ENCODE measurements at regions not wholly inside any gene's neighbourhood (a gene's known extent, or its start where the extent isn't known, plus 50 kb on each side); places are given as distances from the start of the nearest gene placed in this dataset.
"Not testable (repeated sequence)": the region's sequence is repeated elsewhere in the genome, so short reads cannot be mapped to it uniquely, and the experiment has no call there.

DNA sequence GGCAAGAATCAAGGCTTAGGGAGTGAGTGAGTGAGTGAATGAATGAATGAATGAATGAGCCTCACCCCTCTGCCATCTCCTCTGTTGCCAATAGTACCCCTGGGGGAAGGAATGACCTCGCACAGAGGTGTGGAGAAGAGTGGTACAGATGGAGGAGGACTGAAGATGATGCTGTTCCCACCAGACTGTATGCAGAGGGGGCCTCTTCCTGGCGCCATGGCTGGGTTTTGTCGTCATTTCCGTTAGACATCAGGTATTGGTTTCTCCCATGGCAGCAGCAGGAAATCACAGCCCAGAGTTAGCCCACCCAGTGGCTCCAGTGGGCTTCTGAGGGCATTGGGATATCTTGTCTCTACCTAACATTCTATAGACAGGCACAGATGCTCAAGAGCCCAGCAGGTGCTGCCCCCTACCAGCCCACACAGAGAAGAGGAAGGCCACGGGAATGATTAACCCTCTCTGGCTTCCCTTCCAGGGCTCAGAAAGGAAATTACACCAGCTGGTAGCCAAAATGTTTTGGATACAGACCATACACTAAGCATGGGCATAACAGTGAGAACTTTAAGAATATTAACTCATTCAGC, 109.8 kb upstream of the SLC6A11 start:
- no peak for DNase-seq (ENCODE audit: low read depth)

DNA sequence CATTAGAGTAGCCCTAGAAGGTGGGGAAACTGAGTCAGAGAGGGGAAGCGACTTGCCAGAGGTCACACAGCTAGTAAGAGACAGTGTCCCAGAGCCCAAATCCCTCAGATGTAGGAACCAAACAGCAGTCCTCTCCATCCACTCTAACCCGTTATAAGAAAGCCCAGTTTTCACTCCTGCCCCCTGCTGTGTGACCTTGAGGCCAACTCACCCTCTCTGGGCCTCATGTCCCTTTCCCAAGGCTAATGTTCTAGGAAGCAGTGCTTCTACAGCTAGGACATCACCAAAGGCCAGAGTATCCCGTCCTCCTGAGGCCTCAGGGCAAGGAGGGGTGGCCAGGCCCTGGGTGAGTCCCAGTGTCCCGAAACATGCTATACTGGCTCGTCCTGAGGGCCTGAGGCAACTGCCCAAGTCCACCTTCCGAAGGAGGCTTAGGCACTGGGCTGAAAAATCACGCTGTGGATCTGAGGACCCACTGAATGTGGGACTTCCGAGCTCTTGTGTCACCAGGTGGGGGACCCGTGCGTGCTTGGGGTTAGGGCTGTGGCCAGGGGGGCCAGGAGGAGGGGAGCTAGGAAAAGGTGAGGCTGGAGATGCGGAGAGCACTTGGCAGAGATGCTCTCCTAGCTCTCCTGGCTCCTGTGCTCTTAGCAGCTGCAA, 109.2 kb upstream of the SLC6A11 start:
- DNase-seq (ENCODE audit: low read depth) = no peak

DNA sequence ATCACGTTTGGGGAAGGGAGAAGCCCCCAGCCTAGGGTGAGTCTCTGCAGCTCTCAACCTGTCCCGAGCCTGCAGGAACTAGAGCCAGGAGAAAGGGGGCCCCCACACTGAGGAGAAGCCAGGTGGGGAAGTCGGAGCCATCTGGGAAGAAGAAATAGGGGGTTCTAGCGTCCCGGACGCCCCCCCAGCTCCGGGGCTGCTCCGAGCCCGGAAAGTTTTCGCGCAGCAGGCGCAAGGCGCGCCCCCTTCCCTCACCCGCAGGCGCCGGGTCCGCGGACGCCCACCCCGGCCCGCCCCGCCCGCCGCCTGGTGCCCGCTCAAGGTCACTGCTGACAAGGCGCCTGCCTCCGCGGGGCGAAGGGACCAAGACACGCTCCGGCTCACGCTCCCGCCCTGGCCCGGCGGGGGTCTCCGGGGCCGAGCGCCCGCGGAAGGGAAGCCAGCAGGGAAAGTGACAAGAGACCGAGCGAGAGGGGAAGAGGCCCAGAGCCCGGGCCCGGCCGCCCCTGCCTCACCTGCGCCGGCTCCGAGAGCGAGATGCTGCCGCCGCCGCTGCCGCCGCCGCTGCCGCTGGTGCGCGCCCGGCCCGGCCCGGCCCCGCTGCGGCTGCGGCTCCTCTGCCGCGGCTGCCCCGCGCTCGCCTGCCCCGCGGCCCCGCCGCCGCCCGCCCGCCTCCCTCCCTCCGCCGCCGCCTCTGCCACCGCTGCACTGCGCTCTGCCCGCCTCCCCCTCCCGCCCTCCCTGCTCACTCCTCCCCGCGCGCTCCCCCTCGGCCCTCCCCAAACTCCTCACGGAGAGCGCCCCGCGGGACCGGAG, 108.4 kb upstream of the SLC6A11 start:
- no peak for DNase-seq (ENCODE audit: low read depth)

DNA sequence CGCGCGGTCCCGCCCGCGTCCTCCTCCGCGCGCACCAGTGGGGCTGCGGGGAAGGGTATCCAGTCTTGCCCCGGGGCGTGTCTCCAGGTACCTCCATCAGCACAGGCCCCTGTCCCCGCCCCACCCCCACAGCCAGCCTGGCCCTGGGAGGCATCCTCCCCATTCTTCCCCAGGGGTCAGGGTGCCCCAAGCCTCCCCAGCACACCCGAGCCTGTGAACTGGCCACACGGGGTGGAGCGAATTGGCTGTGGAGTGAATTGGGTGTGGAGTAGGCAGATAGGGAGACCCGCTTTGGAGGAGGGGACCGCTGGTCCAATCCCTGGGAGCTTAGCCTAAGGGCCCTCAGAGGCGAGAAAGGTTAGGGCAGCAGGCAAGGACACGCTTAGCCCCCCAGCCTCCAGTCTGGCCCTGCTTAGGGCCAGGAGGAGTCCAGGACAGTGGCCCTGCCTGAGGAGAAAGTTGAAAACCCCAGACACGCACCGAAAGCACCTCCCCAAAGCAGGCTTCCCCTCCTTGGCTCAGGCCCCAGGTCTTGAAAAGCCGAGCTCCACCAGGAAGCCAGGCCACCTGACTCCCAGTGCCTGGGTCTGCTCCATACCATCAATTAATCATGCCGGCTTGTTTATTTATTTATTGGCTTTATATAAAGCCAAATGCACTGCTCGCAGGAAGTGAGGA, 107.7 kb upstream of the SLC6A11 start:
- DNase-seq (ENCODE audit: low read depth) = no peak

DNA sequence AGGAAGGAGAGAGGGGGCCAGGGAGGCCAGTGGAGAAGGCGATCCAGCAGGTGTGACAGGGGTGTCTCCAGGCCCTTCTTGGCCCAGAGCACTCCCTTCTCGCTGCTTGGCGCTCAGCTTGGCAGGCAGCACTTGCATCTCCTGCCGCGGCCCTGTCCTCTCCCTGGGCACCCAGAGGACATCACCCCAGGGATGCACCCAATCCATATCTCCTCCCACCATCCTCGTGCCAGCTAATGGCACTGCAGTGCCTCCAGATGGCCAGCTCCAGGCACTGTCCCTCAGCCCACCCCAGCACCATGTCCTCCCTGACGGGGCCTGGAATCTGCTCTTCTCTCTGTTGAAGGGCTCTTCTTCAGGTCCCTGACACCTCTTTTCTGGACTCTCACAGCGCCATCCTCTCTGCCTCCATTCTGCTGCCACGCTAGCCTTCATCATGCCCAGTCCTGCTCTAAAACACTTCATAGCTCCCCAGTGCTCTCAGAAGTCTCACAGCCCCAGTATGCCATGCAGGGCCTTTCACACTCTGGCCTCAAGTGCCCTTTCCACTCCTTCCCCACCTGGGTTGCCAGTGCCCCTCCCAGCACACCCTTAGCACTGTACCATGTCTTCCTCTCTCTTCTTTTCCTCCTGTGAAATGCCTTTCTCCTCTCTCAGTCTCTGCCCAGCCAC, 106.8 kb upstream of the SLC6A11 start:
- DNase-seq (ENCODE audit: low read depth) = no peak

DNA sequence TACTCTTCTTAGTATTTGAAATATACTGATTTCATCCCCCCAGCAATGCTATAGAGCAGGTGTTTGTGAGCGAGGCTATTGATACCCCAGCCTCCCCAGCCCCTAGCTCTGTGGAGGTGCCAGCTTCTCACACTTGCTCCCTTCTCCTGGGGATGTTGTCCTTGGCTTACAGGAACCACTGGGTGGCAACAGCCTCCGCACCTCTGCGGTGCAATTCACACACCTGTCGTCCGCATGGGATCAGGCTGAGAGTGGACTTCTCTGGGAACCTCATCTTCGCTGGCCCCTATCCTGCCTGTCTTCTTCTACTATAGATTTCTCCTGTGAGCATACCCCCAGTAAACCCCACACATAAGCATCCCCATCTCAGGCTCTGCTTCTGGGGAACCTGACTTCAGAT, 103.9 kb upstream of the SLC6A11 start:
- DNase-seq (ENCODE audit: low read depth) = no peak

DNA sequence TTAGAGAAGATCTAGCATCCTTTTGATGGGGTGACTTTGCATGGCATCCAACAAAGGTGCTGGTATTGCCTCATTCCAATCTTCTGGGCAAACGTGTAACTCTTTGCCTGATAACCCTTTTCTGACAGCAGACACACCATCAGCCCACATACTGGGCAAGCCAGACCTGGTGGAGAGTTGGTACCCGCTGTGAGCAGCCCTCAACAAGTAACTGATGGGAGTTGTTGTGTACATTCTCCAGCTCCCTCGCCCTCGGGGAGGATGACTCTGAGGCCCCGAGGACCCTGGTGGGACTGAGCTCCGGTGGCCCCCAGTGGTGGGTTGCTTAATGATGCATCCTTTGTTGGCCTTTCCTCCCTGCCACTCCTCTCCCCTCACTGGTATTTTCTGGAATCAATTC, 102.4 kb upstream of the SLC6A11 start:
- DNase-seq (ENCODE audit: low read depth) = no peak

DNA sequence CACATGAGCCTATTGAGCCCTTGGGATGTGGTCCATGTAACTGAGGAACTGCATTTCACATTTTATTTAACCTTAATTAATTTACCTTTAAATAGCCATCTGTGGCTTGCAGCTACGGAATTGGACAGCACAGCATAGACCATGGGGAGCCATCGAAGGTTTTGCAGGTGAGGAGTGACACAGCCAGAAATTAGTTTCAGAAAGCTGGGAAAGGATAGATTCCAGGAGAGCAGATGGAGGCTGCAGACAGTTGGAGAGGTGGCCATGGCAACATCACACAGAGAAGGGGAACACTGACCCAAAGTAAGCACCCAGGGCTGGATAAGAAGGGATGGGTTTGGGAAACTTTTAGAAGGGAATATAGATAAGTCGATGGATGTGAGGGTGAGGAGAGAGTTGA, 100.1 kb upstream of the SLC6A11 start:
- no peak for DNase-seq (ENCODE audit: low read depth)

DNA sequence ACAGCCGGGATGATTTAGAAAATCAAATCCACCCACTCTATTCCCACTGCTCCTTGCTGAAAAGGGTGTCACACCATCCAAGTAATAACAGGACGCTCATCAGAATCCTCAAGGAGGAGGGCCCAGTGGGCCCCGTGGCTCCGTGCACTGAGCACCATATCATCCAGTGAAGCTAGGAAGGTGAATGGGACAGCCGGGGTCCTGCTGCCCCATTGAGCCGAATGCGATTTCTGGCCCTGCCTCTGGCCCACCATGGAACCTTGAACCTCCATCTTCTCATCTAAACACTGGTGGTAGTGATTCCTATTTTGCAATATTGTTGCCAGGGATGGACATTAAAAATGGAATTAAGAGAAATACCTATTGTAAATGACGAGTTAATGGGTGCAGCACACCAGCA, 99.1 kb upstream of the SLC6A11 start:
- DNase-seq (ENCODE audit: low read depth) = no peak

DNA sequence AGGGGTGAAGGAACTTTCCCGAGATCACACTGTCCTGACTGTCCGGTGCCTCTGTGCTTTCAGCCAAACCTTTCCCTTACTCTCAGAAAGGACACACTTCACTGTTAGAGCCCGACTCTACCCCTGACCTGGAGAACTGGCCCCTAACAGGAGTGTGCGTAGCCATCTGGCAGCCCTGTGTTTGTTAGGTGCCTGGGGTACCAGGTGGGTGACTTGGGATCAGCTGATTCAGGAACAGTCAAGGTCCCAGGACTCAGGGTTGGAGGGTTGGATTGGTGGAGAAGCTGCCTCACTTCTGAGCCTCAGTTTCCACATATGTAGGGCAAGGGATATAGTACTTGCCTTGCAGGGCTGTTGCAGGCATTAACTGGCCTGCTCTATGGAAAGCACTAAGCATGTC, 98.3 kb upstream of the SLC6A11 start:
- DNase-seq (ENCODE audit: low read depth) = no peak

DNA sequence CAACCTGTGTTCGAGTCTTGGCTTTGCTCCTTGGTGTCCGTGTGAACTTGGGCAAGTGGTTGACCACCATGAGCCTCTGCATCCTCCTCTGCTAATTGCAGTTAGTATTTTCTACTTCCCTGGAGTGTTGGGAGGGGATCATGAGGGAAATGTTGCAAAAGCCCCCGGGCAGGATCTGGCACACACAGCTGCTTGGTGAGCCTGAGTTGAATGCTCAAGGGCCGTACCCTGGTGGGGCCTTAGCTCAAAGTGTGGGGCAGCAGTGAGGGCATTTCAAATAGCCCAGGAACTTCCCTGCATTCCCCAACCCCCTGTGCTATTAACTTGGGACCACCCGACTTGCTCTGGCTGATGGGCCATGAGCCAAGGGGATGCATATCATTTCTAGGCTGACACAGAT, 94.9 kb upstream of the SLC6A11 start:
- no peak for DNase-seq (ENCODE audit: low read depth)

DNA sequence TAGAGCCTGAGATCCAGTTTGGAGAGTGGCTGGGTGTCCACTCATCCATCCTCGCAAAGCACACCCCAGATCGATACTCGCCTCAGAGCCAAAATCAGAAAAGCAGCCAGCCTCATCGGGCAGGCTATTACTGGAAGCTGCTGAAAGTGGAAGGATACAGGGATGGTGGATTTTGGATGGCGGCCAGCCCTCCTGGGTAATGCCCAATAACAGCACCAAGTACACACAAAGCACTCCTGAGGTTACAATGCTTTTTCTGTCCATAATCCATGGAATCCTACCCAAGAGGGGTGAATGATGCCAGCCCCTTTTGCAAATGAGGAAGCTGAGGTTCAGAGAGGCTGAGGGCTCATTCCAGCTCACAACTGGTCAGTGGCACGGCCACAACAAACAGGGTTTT, 93.1 kb upstream of the SLC6A11 start:
- DNase-seq (ENCODE audit: low read depth) = no peak

DNA sequence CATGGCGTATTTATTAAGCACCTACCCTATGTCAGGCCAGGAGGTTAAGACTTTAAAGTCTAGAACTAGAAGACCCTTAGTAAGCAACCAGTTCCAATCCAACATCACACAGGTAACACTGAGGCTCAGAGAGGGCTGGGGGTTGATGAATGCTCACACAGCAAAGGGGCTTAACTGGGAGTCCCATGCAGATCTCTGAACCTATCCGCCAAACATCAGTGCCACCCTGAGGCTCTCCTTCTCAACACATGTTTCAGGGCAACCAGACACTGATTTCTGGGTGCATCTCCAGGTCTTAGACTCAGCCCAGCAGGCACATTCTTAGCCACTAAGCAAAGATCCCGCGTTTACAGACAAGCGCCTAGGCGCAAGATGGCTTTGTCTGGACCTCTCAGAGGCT, 92.0 kb upstream of the SLC6A11 start:
- DNase-seq (ENCODE audit: low read depth) = no peak

DNA sequence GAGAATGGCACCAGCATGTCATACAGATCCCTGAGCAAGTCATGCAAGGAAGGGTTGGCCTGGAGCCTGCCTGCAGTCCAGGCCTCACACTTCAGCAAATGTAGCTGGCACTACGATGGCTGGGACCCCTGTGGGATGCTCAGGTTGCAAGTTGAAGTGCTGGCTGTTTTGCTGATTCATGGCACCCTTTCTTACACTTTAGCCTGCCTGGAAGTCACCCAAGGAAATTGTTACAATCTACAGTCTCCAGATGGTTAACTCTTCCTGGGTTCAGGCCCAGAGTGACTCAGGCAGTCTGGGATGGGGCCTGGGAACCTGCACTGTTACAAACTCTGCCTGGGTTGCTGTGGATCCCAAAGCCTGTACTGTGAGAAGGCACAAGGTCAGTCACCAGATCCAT, 91.0 kb upstream of the SLC6A11 start:
- peak; percentile 7 for DNase-seq (ENCODE audit: low read depth)

DNA sequence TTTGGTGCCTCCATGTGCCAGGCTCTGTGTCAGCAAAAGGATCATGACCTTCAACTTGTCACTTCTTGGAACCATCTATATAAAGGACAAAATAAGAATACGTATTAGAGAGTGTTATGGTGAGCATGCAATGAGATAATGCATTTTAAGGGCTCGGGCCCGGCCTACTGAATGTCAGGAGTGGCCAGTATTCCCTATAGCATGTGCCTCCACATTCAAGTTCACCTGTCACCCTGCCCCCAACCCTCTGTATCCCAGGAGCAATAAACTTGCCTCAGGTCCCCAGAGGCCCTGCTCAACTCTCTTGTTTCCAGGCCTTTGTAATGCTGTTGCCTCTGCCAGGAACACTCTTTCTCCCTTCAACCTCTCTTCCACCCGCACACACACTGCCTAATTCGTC, 90.2 kb upstream of the SLC6A11 start:
- DNase-seq (ENCODE audit: low read depth) = no peak

DNA sequence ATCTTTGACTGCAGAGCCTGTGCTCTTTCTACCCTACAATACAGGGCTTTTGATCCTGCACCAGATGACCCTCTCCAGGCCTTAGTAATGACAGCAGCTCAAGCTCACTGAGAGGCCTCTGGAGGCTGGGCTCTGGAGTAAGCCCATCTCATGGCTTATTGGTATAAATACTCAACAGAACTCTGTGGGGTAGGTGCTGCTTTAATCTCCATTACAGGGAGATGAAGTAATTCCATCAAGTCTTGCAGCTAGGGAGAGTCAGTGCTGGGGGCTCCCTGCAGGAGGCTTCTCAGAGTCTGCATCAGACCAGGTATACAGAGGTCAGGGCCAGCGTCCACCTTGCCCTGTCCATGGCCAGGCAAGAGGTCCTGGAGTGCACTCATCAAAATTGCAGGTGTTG, 89.2 kb upstream of the SLC6A11 start:
- DNase-seq (ENCODE audit: low read depth) = no peak

DNA sequence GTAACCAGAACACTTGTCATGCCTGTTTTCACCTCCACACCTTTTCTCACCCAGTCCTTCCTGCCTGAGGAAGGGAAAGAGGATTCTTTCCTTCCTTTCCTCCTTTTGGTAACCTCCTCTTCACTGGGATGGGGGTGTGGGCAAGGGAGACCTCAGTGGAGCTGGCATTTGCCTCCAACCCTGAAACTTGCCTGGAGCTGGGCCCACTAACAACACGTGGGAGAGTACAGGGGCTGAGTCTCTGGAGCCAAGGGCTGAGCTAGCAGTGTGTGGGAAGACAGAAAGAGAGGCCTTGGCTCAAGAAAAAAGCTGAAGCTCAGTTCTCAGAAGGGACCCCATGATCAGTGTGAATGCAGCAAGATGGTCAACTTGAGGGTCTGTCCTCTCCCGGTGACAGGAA, 86.6 kb upstream of the SLC6A11 start:
- no peak for DNase-seq (ENCODE audit: low read depth)

DNA sequence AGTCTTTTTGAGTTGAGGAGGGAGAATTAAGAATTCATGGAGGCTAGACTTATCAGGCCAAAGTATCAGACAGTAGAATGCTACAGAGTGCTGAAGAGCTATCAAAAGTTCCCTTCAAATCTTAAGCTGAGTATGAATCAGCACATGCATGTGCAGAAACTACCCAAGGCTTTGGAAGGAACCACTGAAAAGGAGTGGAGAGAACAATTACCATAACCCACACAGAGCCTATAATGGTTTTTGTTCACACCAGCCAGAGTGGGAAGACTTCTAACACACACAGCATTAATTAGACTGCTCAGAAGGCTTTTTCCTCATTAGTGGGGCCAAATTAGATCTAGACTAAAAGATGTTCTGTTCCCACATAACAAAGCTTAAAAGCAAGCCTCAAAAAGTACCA, 83.7 kb upstream of the SLC6A11 start:
- no peak for DNase-seq (ENCODE audit: low read depth)

DNA sequence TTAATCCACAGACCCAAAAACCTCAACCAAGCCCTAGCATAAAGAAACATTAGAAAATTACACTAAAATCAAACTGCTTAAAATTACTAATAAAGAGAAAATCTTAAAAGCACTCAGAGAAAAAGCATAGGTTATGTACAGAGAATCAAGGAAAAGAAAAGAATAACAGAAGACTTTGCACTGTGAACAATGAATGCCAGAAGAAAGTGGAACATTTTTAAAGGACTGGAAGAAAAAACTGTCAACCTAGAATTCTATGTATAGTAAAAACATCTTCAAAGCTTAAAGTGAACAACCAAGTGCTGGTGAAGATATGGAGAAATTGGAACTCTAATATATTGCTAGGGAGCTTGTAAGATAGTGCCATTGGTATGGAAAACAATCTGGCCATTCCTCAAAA, 82.7 kb upstream of the SLC6A11 start:
- no peak for DNase-seq (ENCODE audit: low read depth)

DNA sequence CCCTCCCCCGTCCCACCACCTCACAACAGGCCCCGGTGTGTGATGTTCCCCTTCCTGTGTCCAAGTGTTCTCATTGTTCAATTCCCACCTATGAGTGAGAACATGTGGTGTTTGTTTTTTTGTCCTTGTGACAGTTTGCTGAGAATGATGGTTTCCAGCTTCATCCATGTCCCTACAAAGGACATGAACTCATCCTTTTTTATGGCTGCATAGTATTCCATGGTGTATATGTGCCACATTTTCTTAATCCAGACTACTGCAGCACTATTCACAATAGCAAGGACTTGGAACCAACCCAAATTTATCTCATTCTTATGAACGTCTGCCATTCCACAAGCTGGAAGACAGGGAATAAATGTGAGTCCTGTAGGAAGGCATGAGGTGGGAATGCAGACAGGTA, 79.6 kb upstream of the SLC6A11 start:
- not testable (repeated sequence) for DNase-seq (ENCODE audit: low read depth)

DNA sequence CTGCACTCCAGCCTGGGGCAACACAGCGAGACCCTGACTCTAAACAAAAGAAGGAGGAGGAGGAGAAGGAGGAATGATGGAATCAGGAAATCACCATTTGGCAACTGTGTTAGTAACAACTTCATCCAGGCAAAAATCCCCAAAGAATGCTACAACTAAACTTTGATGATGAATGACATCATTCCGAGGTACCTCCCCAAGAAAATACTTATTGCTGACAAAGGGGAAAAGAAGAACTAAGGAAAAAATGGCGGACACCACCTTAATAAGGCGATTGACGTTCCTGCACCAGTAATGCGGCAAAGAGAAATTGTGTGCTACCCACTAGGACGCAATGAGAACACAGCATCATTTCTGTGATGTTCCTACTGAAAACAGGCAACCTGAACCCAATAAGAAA, 78.2 kb upstream of the SLC6A11 start:
- no peak for DNase-seq (ENCODE audit: low read depth)

DNA sequence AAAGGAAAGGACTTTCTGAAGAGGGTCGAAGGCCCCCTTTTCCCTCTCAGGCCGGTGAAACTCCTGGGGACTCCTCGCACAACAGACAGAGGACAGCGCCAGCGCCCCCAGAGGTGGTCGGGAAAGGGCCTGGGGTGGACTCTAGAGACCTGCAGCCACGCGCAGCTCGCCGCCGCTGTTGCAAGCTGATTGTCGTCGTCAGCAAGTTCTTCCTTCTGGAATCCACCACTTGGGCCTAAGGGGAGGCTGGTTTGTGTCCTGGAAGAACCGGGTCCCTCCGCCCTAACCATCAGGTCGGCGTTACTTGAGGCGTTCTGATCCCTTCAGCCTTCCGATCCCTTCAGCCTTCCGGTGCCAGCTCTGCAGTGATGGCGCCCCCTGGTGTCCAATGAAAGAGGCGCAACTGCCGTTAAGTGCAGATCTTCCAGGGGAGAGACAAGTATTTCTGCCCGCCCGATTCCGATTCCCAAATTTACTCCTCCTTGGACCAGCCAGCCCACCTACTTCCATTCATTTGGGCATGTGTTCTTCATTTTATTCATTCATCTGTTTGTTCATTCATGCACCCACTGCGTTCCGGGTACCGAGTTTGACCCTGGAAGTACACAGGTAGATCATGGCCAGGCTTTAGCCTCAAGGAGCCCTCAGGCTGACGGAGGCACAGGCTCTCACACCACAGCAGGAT, 77.2 kb upstream of the SLC6A11 start:
- DNase-seq (ENCODE audit: low read depth) = peak; percentile 69

Data from EH (cell line).